HFFc6 (cell line): ENCODE measurements at regions not wholly inside any gene's neighbourhood (a gene's known extent, or its start where the extent isn't known, plus 50 kb on each side); places are given as distances from the start of the nearest gene placed in this dataset.

Experiments used
- DNase-seq: peaks from one replicate; pipeline ENCODE4 v3.0.0-alpha.2; 2018
- H3K27ac Mint-ChIP-seq: 2 replicates; pipeline ENCODE4 v1.8.0; 2020; ENCODE audit warnings: mild to moderate bottlenecking, mixed read lengths
- H3K27me3 Mint-ChIP-seq: 2 replicates; pipeline ENCODE4 v1.8.0; 2021; ENCODE audit warnings: mild to moderate bottlenecking, moderate library complexity, mixed read lengths; ENCODE audit not compliant: insufficient read depth
- H3K36me3 Mint-ChIP-seq: 2 replicates; pipeline ENCODE4 v1.8.0; 2021; ENCODE audit warnings: low read depth, mixed read lengths
- H3K4me1 Mint-ChIP-seq: 2 replicates; pipeline ENCODE4 v1.8.0; 2020; ENCODE audit warnings: low read depth, mixed read lengths
- H3K4me3 Mint-ChIP-seq: 2 replicates; pipeline ENCODE4 v1.8.0; 2020; ENCODE audit warnings: mild to moderate bottlenecking, moderate library complexity, mixed read lengths
- H3K9me3 Mint-ChIP-seq: 2 replicates; pipeline ENCODE4 v1.8.0; 2020; ENCODE audit warnings: mild to moderate bottlenecking, mixed read lengths
- CTCF ChIP-seq: fragments of 200-600 bp; sonication (generic); IDR thresholded peaks from 2 replicates; pipeline ENCODE4 v1.5.0; 2021; ENCODE audit warnings: antibody characterized with exemption, mild to moderate bottlenecking

GRCh38 chr6:122187186-122187585 is 212.3 kb upstream of the HSF2 start:
- no peak for DNase-seq
- Mint-ChIP-seq H3K9me3 (no peaks in the 10 kb centered on the region), H3K4me1 (no peaks in the 10 kb centered on the region), H3K27ac (no peak overlapping the region), H3K4me3 (no peak overlapping the region), H3K36me3 (no peaks in the 10 kb centered on the region), H3K27me3 (no peaks in the 10 kb centered on the region)
- no peak for TF ChIP-seq CTCF

GRCh38 chr6:122198922-122199321 is 200.5 kb upstream of the HSF2 start:
- H3K27ac Mint-ChIP-seq: no peak overlapping the region
- DNase-seq: no peak
- no peaks in the 10 kb centered on the region for H3K4me1 Mint-ChIP-seq
- TF ChIP-seq CTCF: no peak
- no peaks in the 10 kb centered on the region for H3K9me3 Mint-ChIP-seq
- no peaks in the 10 kb centered on the region for H3K36me3 Mint-ChIP-seq
- H3K4me3 Mint-ChIP-seq: no peak overlapping the region
- no peaks in the 10 kb centered on the region for H3K27me3 Mint-ChIP-seq

GRCh38 chr6:122200440-122200839 is 199.0 kb upstream of the HSF2 start:
- Mint-ChIP-seq H3K4me3 (no peak overlapping the region), H3K36me3 (no peaks in the 10 kb centered on the region), H3K9me3 (peaks cover 4% of the 10 kb centered on the region), H3K27me3 (peaks cover 1% of the 10 kb centered on the region; the same call in 1 of the 2 replicates), H3K4me1 (no peaks in the 10 kb centered on the region), H3K27ac (no peak overlapping the region)
- TF ChIP-seq CTCF: no peak
- DNase-seq: no peak

GRCh38 chr6:122202576-122203137 is 196.8 kb upstream of the HSF2 start:
- no peak for DNase-seq
- Mint-ChIP-seq H3K4me1 (no peaks in the 10 kb centered on the region), H3K9me3 (peaks cover 4% of the 10 kb centered on the region), H3K27me3 (peaks cover 1% of the 10 kb centered on the region; the same call in 1 of the 2 replicates), H3K36me3 (no peaks in the 10 kb centered on the region), H3K27ac (no peak overlapping the region), H3K4me3 (no peak overlapping the region)
- no peak for TF ChIP-seq CTCF

GRCh38 chr6:122207061-122207460 is 192.4 kb upstream of the HSF2 start:
- no peak for DNase-seq
- Mint-ChIP-seq H3K36me3 (no peaks in the 10 kb centered on the region), H3K9me3 (peaks cover 4% of the 10 kb centered on the region), H3K27me3 (peaks cover 1% of the 10 kb centered on the region; the same call in 1 of the 2 replicates), H3K27ac (no peak overlapping the region), H3K4me1 (no peaks in the 10 kb centered on the region), H3K4me3 (no peak overlapping the region)
- TF ChIP-seq CTCF: no peak

GRCh38 chr6:122207794-122208193 is 191.7 kb upstream of the HSF2 start:
- Mint-ChIP-seq H3K9me3 (peaks cover 4% of the 10 kb centered on the region), H3K4me3 (no peak overlapping the region), H3K36me3 (no peaks in the 10 kb centered on the region), H3K4me1 (no peaks in the 10 kb centered on the region), H3K27ac (no peak overlapping the region), H3K27me3 (peaks cover 1% of the 10 kb centered on the region; the same call in 1 of the 2 replicates)
- TF ChIP-seq CTCF: no peak
- no peak for DNase-seq
